NCI-H1930 (cell line): ENCODE measurements at regions not wholly inside any gene's neighbourhood (a gene's known extent, or its start where the extent isn't known, plus 50 kb on each side); places are given as distances from the start of the nearest gene placed in this dataset.
"Not testable (repeated sequence)": the region's sequence is repeated elsewhere in the genome, so short reads cannot be mapped to it uniquely, and the experiment has no call there.

Source experiments
- DNase-seq, 2 experiments: peaks; one replicate each; lab custom pipeline; 2025; lab: John Stamatoyannopoulos, UW

GRCh38 chr20:30484009-30484748 lies 773.3 kb upstream of the DEFB115 start:
- no peak for DNase-seq

- DNase-seq = no peak
Measured at GRCh38 chr20:30484749-30485070, 772.8 kb upstream of the DEFB115 start.

GRCh38 chr20:30485331-30486102 lies 771.9 kb upstream of the DEFB115 start:
- peak in 1 of 2 experiments; percentile 4 for DNase-seq

- DNase-seq = no peak
Measured at GRCh38 chr20:30486103-30486478, 771.4 kb upstream of the DEFB115 start.

GRCh38 chr20:30487461-30487860 lies 770.0 kb upstream of the DEFB115 start:
- not testable (repeated sequence) for DNase-seq

GRCh38 chr20:30487947-30488926 lies 769.2 kb upstream of the DEFB115 start:
- DNase-seq = no peak

- no peak for DNase-seq
Measured at GRCh38 chr20:30488941-30489613, 768.4 kb upstream of the DEFB115 start.

GRCh38 chr20:30489614-30490003 lies 767.9 kb upstream of the DEFB115 start:
- no peak for DNase-seq

GRCh38 chr20:30491016-30491415 lies 766.4 kb upstream of the DEFB115 start:
- DNase-seq = no peak

- DNase-seq = not testable (repeated sequence)
Measured at GRCh38 chr20:30496656-30497055, 760.8 kb upstream of the DEFB115 start.

- not testable (repeated sequence) for DNase-seq
Measured at GRCh38 chr20:30497191-30497590, 760.3 kb upstream of the DEFB115 start.

GRCh38 chr20:30499123-30499522 lies 758.3 kb upstream of the DEFB115 start:
- DNase-seq = no peak

- DNase-seq = not testable (repeated sequence)
Measured at GRCh38 chr20:30499716-30500446, 757.6 kb upstream of the DEFB115 start.

- peak; percentile 22 to 26 for DNase-seq
Measured at GRCh38 chr20:30500447-30500820, 757.0 kb upstream of the DEFB115 start.

GRCh38 chr20:30500829-30501440 lies 756.5 kb upstream of the DEFB115 start:
- DNase-seq = no peak

- DNase-seq = no peak
Measured at GRCh38 chr20:30502670-30503069, 754.8 kb upstream of the DEFB115 start.

GRCh38 chr20:30503204-30503603 lies 754.3 kb upstream of the DEFB115 start:
- not testable (repeated sequence) for DNase-seq

- no peak for DNase-seq
Measured at GRCh38 chr20:30503992-30504570, 753.4 kb upstream of the DEFB115 start.

- no peak for DNase-seq
Measured at GRCh38 chr20:30505566-30505965, 751.9 kb upstream of the DEFB115 start.

GRCh38 chr20:30506100-30506499 lies 751.4 kb upstream of the DEFB115 start:
- no peak for DNase-seq
